ENCODE measurements at regions not wholly inside any gene's neighbourhood (a gene's known extent, or its start where the extent isn't known, plus 50 kb on each side); places are given as distances from the start of the nearest gene placed in this dataset.

GRCh38 chr13:59587030-59587429 lies 576.7 kb downstream of the DIAPH3 start:
- no peak for DNase-seq (ENCODE audit: low spot score)

GRCh38 chr13:59587971-59588716 lies 575.6 kb downstream of the DIAPH3 start:
- DNase-seq (ENCODE audit: low spot score), result no peak
- TF ChIP-seq CTCF (IDR thresholded peaks at IDR 0.05; ENCODE audit: extremely low read depth, missing control alignments), result no peak

More at GRCh38 chr13:59587030-59587429, 576.7 kb downstream of the DIAPH3 start:
- no peak for TF ChIP-seq CTCF (IDR thresholded peaks at IDR 0.05; ENCODE audit: extremely low read depth, missing control alignments)

GRCh38 chr13:59588717-59589067 lies 575.0 kb downstream of the DIAPH3 start:
- TF ChIP-seq CTCF (IDR thresholded peaks at IDR 0.05; ENCODE audit: extremely low read depth, missing control alignments), result no peak
- no peak for DNase-seq (ENCODE audit: low spot score)

- DNase-seq (ENCODE audit: low spot score), result no peak
- no peak for TF ChIP-seq CTCF (IDR thresholded peaks at IDR 0.05; ENCODE audit: extremely low read depth, missing control alignments)
Measured at GRCh38 chr13:59601993-59602392, 561.7 kb downstream of the DIAPH3 start.

GRCh38 chr13:59603646-59604045 lies 560.1 kb downstream of the DIAPH3 start:
- no peak for DNase-seq (ENCODE audit: low spot score)
- TF ChIP-seq CTCF (IDR thresholded peaks at IDR 0.05; ENCODE audit: extremely low read depth, missing control alignments), result no peak

- DNase-seq (ENCODE audit: low spot score), result no peak
- no peak for TF ChIP-seq CTCF (IDR thresholded peaks at IDR 0.05; ENCODE audit: extremely low read depth, missing control alignments)
Measured at GRCh38 chr13:59607172-59607571, 556.6 kb downstream of the DIAPH3 start.

- no peak for DNase-seq (ENCODE audit: low spot score)
- TF ChIP-seq CTCF (IDR thresholded peaks at IDR 0.05; ENCODE audit: extremely low read depth, missing control alignments), result no peak
Measured at GRCh38 chr13:59607780-59608233, 555.9 kb downstream of the DIAPH3 start.
